ENCODE measurements at regions not wholly inside any gene's neighbourhood (a gene's known extent, or its start where the extent isn't known, plus 50 kb on each side); places are given as distances from the start of the nearest gene placed in this dataset.
"Not testable (repeated sequence)": the region's sequence is repeated elsewhere in the genome, so short reads cannot be mapped to it uniquely, and the experiment has no call there.

GRCh38 chr18:10131081-10131459 is 217.3 kb downstream of the VAPA start:
- no peak overlapping the region for H3K27ac ChIP-seq
- no peak for DNase-seq
- no peak for TF ChIP-seq CTCF (IDR thresholded peaks at IDR 0.05; ENCODE audit: low read depth, low read length, missing control alignments)
- no peaks in the 10 kb centered on the region for H3K27me3 ChIP-seq (replicated peaks)
- no peak overlapping the region for H3K4me3 ChIP-seq (ENCODE audit: low read depth, low read length)
- in situ Hi-C loops (cut with HindIII; ENCODE audit: low pct_ligation_motif_present, low sequenced_read_pairs), result no loop called here
- no peaks in the 10 kb centered on the region for H3K36me3 ChIP-seq (replicated peaks)

- in situ Hi-C loops (cut with HindIII; ENCODE audit: low pct_ligation_motif_present, low sequenced_read_pairs), result no loop called here
- no peaks in the 10 kb centered on the region for H3K27me3 ChIP-seq (replicated peaks)
- TF ChIP-seq CTCF (IDR thresholded peaks at IDR 0.05; ENCODE audit: low read depth, low read length, missing control alignments), result no peak
- H3K27ac ChIP-seq, result no peak overlapping the region
- H3K36me3 ChIP-seq (replicated peaks), result no peaks in the 10 kb centered on the region
- DNase-seq, result no peak
- peak overlapping the region; percentile 35 for H3K4me3 ChIP-seq (ENCODE audit: low read depth, low read length)
These were observed 217.9 kb downstream of the VAPA start for GRCh38 chr18:10131460-10132395.

- no peaks in the 10 kb centered on the region for H3K36me3 ChIP-seq (replicated peaks)
- no peak overlapping the region for H3K27ac ChIP-seq
- no peak for DNase-seq
- no peaks in the 10 kb centered on the region for H3K27me3 ChIP-seq (replicated peaks)
- in situ Hi-C loops (cut with HindIII; ENCODE audit: low pct_ligation_motif_present, low sequenced_read_pairs), result no loop called here
- TF ChIP-seq CTCF (IDR thresholded peaks at IDR 0.05; ENCODE audit: low read depth, low read length, missing control alignments), result no peak
- no peak overlapping the region for H3K4me3 ChIP-seq (ENCODE audit: low read depth, low read length)
These were observed 219.7 kb downstream of the VAPA start for GRCh38 chr18:10133516-10133915.

- Histone ChIP-seq H3K27ac (no peak overlapping the region), H3K4me3 (ENCODE audit: low read depth, low read length) (no peak overlapping the region), H3K36me3 (replicated peaks) (no peaks in the 10 kb centered on the region), H3K27me3 (replicated peaks) (no peaks in the 10 kb centered on the region)
- DNase-seq, result no peak
- TF ChIP-seq CTCF (IDR thresholded peaks at IDR 0.05; ENCODE audit: low read depth, low read length, missing control alignments), result no peak
- in situ Hi-C loops (cut with HindIII; ENCODE audit: low pct_ligation_motif_present, low sequenced_read_pairs), result no loop called here
These were observed 220.4 kb downstream of the VAPA start for GRCh38 chr18:10134204-10134603.

GRCh38 chr18:10134749-10135148 is 220.9 kb downstream of the VAPA start:
- in situ Hi-C loops (cut with HindIII; ENCODE audit: low pct_ligation_motif_present, low sequenced_read_pairs); H3K27me3 ChIP-seq (replicated peaks); H3K27ac ChIP-seq; H3K4me3 ChIP-seq (ENCODE audit: low read depth, low read length); H3K36me3 ChIP-seq (replicated peaks); DNase-seq: not testable (repeated sequence)

GRCh38 chr18:10135302-10135926 is 221.6 kb downstream of the VAPA start:
- H3K4me3 ChIP-seq (ENCODE audit: low read depth, low read length), result no peak overlapping the region
- TF ChIP-seq CTCF (IDR thresholded peaks at IDR 0.05; ENCODE audit: low read depth, low read length, missing control alignments), result no peak
- DNase-seq, result no peak
- in situ Hi-C loops (cut with HindIII; ENCODE audit: low pct_ligation_motif_present, low sequenced_read_pairs), result no loop called here
- H3K27me3 ChIP-seq (replicated peaks), result no peaks in the 10 kb centered on the region
- no peaks in the 10 kb centered on the region for H3K36me3 ChIP-seq (replicated peaks)
- no peak overlapping the region for H3K27ac ChIP-seq

All from brain microvascular endothelial cell (primary cell).